Osteocyte (in vitro differentiated cells): ENCODE measurements at regions not wholly inside any gene's neighbourhood (a gene's known extent, or its start where the extent isn't known, plus 50 kb on each side); places are given as distances from the start of the nearest gene placed in this dataset.

Experiments used
- DNase-seq: peaks from one replicate; pipeline ENCODE4 v3.0.0; 2021; ENCODE audit warnings: mixed read lengths; ENCODE audit not compliant: unreplicated experiment; ENCODE audit errors: extremely low spot score
- H3K27ac Mint-ChIP-seq: one replicate; pipeline ENCODE4 v1.8.0; 2021; ENCODE audit warnings: mild to moderate bottlenecking, mixed read lengths; ENCODE audit not compliant: unreplicated experiment
- H3K27me3 Mint-ChIP-seq: one replicate; pipeline ENCODE4 v1.8.0; 2021; ENCODE audit warnings: mixed read lengths; ENCODE audit not compliant: unreplicated experiment
- H3K36me3 Mint-ChIP-seq: one replicate; pipeline ENCODE4 v1.8.0; 2021; ENCODE audit warnings: mixed read lengths; ENCODE audit not compliant: unreplicated experiment
- H3K4me1 Mint-ChIP-seq: one replicate; pipeline ENCODE4 v1.8.0; 2021; ENCODE audit warnings: mixed read lengths; ENCODE audit not compliant: unreplicated experiment
- H3K4me3 Mint-ChIP-seq: one replicate; pipeline ENCODE4 v1.8.0; 2021; ENCODE audit warnings: mild to moderate bottlenecking, moderate library complexity, mixed read lengths; ENCODE audit not compliant: unreplicated experiment
- H3K9me3 Mint-ChIP-seq: one replicate; pipeline ENCODE4 v1.8.0; 2021; ENCODE audit warnings: mixed read lengths; ENCODE audit not compliant: unreplicated experiment
- CTCF ChIP-seq: fragments of 200-600 bp; sonication (generic); IDR thresholded peaks from 2 replicates; pipeline ENCODE4 v1.5.0; 2021; ENCODE audit warnings: antibody characterized with exemption, mild to moderate bottlenecking, moderate library complexity

- no peaks in the 10 kb centered on the region for H3K27me3 Mint-ChIP-seq
Measured at GRCh38 chr6:26197636-26197932, 110.4 kb downstream of the HFE start.

GRCh38 chr6:26197933-26198721, 110.9 kb downstream of the HFE start:
- H3K9me3 Mint-ChIP-seq, result no peaks in the 10 kb centered on the region
- peaks cover 51% of the 10 kb centered on the region for H3K4me1 Mint-ChIP-seq
- no peak for DNase-seq
- peak overlapping the region; percentile 99 for H3K27ac Mint-ChIP-seq
- no peak for TF ChIP-seq CTCF
- H3K27me3 Mint-ChIP-seq, result no peaks in the 10 kb centered on the region
- peak overlapping the region; percentile 81 for H3K4me3 Mint-ChIP-seq
- H3K36me3 Mint-ChIP-seq, result no peaks in the 10 kb centered on the region

More at GRCh38 chr6:26197636-26197932, 110.4 kb downstream of the HFE start:
- peaks cover 50% of the 10 kb centered on the region for H3K4me1 Mint-ChIP-seq
- no peaks in the 10 kb centered on the region for H3K9me3 Mint-ChIP-seq
- H3K4me3 Mint-ChIP-seq, result peak overlapping the region; percentile 81
- TF ChIP-seq CTCF, result no peak
- no peaks in the 10 kb centered on the region for H3K36me3 Mint-ChIP-seq
- H3K27ac Mint-ChIP-seq, result peak overlapping the region; percentile 99
- no peak for DNase-seq

- Mint-ChIP-seq H3K36me3 (no peaks in the 10 kb centered on the region), H3K9me3 (no peaks in the 10 kb centered on the region), H3K4me3 (peak overlapping the region; percentile 81), H3K27me3 (no peaks in the 10 kb centered on the region), H3K4me1 (peaks cover 51% of the 10 kb centered on the region), H3K27ac (peak overlapping the region; percentile 99)
- no peak for DNase-seq
- TF ChIP-seq CTCF, result no peak
Measured at GRCh38 chr6:26198722-26199056, 111.5 kb downstream of the HFE start.

GRCh38 chr6:26199057-26199772, 112.0 kb downstream of the HFE start:
- Mint-ChIP-seq H3K36me3 (no peaks in the 10 kb centered on the region), H3K27ac (peak overlapping the region; percentile 99), H3K4me1 (peaks cover 56% of the 10 kb centered on the region), H3K9me3 (no peaks in the 10 kb centered on the region), H3K27me3 (no peaks in the 10 kb centered on the region), H3K4me3 (peak overlapping the region; percentile 81)
- no peak for TF ChIP-seq CTCF
- DNase-seq, result no peak
